DMS114 treated with DMSO at 0.1 percent for 48 hours (cell line): ENCODE measurements at regions not wholly inside any gene's neighbourhood (a gene's known extent, or its start where the extent isn't known, plus 50 kb on each side); places are given as distances from the start of the nearest gene placed in this dataset.
"Not testable (repeated sequence)": the region's sequence is repeated elsewhere in the genome, so short reads cannot be mapped to it uniquely, and the experiment has no call there.

Experiments used
- DNase-seq: peaks from one replicate; lab custom pipeline; 2025; ENCODE audit not compliant: unreplicated experiment; lab: John Stamatoyannopoulos, UW

DNA sequence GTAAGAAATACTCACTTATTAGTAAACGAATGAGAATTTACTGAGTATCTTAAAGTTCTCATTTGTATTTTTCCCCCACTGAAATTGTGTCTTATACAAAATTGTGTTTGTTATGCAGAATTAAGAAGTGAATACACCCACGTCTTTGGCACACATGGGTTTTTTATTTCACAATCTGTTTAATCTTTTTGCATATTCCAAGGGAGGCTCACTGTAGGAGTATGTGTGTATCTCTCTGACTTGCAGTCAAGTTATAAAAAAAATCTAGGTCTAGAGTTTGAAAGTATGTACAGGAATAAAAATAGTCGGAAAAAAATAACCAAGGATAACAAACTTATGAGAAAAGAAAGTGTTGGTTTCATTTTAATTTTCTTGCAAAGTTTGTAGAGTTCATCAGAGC is 255.2 kb downstream of the PDCD6IP start:
- DNase-seq = no peak

DNA sequence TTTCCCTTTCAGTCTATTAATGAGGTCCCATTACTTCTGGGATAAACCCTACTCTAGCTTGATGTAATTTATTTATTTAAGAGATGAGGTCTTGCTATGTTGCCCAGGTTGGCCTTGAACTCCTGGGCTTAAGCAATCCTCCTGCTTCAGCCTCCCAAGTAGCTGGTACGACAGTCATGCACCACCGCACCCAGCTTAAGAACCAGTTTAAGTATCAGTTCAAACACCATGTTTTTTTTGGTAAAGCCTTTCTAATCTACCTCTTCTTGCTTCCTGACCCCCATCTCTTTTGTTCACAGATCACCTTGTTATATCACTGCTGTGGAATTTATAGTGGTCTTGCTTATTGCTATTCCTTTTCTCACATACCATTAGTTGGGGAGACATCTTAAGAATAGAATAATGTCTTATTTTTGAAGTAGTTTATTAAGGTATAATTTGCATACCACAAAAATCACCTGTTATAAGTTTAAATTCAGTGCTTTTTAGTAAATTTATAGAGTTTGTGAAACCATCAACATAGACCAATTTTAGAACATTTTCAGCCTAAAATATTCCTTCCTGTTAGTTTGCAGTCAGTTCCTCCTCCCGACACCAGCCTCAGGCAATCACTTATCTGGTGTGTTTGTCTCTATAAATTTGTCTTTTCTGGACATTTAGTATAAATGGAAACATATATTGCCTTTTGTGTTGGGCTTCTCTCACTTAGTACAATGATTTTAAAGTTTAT is 257.9 kb downstream of the PDCD6IP start:
- no peak for DNase-seq

DNA sequence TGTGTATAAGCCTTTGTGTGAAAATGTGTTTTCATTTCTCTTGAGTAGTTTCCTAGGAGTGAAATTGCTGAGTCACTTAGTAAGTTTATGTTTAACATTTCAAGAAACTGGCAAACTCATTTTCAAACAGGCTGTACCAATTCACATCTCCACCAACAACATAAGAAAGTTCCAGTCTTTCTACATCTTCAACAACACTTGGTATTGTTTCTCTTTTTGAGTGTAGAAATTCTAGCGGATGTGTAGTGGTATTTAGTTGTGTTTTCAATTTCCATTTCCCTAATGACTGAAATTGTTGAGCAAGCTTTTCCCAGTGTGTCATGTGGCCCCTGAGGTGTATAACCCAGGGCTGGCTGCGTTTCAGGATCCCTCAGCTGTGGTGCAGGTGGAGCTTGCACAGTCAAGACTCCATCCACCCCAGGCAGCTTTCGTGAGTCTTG is 258.5 kb downstream of the PDCD6IP start:
- no peak for DNase-seq

DNA sequence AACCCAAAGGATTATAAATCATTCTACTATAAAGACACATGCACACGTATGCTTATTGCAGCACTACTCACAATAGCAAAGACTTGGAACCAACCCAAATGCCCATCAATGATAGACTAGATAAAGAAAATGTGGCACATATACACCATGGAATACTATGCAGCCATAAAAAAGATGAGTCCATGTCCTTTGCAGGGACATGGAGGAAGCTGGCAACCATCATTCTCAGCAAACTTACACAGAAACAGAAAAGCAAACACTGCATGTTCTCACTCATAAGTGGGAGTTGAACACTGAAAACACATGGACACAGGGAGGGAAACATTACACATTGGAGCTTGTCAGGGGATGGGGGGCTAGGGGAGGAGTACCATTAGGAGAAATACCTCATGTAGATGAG is 262.6 kb downstream of the PDCD6IP start:
- not testable (repeated sequence) for DNase-seq

DNA sequence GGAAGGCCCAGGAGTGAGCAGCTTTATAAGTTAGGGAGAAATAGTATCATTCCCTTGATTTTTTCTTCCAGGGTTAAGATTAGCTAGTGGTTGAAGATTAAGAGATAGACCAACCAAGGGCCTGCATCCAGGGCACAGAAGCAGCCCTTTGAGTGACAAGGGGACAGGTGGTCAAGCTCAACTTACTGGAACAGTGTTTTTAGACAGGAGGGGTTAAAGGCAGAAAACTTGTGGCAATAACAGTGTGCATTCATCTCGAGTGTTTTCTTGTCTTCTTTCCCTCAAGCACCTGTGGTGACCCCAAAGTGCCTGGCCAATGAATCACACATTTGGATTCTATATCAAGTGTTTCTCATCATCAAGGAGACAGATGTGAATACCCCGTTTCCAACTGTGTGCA is 267.5 kb downstream of the PDCD6IP start:
- DNase-seq = no peak

DNA sequence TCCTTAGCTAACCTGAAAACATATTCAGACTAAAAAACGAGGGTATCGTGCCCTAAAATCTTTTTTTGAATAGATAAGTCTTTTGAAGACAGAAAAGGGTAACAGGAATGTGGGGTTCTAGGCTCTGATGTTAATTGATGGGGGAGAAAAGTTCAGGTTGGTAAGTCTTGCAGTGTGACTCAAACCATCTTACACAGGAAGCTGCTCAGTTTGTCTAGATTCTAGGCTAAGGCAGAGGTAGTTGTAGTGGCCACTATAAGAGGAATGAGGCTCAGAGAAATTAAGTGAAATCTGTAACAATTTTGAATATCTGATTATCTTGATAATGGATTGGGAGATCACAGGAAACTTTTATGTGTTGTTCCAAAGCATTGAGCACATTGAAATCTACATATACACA is 267.9 kb downstream of the PDCD6IP start:
- no peak for DNase-seq

DNA sequence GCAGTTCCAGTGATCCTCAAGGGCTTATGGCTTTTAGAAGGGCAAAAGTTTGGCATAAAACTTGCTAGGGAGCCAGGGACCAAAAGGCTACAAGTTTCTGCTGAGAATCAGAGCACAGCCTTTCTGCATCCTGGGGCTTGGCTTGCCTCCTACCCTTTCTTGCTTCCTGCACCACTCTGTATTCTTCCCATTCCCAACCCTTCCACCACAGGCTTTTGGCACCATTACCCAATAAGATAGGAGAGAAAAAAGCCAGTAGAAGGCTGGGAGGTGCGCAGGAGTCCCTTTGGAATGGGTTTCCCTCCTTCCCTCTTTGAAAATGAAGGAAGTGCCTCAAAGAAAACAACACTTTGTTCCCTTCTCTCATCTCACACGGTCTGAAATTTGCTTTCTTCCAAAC is 268.6 kb downstream of the PDCD6IP start:
- DNase-seq = no peak

DNA sequence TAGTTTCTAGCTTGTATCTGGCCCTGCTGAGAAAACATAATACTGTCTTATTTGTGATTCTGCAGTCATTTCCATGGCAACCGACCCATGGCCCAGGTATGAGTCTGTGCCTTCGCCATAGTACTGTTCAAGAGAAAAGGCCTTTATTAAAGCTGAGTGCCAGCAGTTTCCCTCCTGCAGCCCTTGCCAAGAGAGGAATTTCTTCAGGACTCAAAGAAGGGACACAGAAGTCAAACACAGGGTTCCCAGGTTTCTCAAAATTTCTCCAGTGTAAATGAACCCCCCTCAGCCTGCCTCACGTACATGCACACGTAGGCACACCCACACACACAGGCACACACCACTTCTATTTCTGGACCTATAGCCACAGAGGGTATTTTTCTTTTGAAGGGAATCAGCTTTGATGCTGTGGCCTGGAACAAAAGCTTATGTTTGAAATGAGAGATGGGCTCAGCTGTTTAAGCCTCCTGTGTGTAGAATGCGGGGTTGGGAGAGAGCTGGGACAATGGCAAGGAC is 269.2 kb downstream of the PDCD6IP start:
- DNase-seq = no peak

DNA sequence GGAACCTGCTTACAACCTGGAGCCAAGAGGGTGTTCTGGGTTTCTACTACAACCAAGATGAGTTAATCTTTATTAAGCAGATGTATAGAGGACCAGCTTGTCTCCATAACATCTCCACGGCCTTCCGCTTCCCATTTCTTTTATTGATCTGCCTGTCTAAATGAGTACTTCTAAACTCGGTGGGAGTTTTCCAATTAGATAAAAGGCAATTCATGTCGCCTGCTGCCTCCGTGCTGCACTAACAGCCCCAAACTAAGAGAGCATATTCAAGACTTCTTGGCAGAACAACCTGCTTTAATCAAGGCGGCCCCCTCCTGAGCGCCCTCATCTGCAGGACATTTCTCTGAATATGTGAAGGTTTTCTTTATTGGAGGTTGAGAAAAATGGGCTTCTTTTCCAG is 270.1 kb downstream of the PDCD6IP start:
- DNase-seq = no peak

DNA sequence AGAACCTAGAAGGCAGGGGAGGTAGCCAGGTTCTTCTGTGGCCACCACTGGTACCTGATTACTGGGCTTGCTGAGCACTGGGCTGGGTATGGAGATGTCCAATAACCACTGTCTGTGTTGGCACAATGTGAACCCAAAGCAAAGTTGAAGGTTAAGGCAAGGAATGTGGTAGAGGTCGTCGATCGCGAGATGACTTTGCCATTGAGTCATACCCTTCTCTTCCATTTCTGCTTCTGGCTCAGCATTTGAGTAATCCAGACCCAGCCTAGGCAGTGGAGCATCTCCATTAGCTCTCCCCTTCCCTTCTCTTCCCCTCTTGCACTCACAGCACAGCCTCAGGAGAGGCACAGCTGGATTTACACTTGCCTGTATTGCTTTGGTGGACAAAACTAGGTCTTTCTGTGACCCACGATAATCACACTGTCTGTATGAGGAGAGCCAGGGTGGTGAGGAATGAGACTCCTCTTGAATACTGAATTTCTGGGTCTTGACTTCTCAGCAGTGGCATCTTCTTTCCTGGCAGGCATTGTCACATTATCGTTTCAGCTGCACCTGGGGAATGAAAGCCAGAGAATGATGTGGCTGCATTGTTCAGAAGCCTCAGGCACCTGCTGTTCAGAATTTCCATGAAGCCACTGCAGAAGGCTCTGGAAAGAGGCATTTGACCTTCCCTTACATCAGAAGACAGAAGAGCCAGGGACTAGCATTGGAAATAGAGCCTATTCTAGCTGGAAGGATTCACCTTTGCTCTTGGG is 272.6 kb downstream of the PDCD6IP start:
- DNase-seq = no peak

DNA sequence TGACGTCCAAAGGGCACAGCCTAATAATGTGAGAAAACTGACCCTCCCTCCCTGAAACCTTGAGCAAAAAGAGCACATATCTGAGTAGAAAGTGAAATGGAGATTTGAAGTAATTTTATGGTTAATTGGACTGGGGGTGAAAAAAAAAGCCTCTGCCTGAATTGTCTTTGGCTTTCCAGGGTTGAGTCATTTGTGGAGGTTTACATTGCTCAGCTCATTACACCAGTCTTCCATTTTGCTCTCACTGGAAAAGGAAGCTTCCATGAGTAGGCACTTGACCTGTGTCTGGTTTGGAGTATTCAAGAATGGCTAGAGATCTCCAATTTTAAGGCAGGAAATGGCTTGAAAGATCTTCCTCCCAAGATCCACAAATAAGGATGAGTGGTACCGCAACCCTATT is 273.9 kb downstream of the PDCD6IP start:
- DNase-seq = no peak

DNA sequence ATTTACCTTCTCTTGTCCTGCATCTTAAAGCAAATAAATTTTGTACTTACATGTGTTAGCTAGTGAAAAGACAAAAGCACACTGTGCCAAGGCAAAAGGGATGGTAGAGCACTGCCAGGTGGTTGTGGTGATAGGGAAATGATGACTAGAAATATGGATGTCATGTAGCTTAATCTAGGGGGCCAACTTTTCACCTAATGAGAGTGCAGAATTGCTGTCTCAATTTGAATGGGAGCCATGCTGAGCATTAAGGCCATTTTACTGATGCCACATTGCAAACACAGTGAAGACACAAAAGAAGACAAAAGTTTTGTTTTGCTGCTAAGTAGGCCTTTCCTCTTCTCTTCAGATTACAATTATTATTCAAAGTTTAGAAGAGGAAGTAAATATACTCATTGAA is 274.7 kb downstream of the PDCD6IP start:
- DNase-seq = no peak

DNA sequence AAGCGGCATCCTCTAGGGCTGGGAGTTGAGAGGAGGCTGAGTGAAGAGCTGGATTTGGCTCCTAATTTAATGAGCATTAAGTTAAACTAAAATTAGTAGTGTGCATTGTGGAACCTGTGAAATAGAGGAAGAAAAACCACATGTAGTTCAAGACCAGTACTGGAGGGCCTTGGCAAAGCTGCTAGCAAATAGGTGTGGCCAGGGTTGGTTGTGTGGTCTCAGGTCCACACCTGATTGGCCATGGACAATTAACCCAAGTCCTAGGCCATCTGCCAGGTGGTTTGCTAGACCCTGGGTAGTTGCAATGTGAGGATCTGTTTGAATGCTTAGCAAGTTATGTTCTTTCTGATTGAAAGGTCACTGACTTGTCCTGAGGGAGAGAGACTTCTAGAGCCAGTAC is 275.5 kb downstream of the PDCD6IP start:
- no peak for DNase-seq

DNA sequence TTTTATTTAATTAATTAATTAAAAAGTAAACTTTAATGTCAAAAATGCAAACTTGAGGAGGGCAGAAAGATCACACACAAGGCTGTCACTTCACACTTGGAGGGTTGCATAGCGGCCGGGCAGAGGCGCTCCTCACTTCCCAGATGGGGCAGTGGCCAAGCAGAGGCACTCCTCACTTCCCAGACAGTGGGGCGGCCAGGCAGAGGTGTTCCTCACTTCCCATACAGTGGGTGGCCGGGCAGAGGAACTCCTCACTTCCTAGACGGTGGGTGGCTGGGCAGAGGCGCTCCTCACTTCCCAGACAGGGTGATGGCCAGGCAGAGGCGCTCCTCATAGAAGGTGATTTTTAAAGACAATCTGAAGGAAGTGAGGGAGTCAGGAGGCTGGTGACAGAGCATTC is 277.5 kb downstream of the PDCD6IP start:
- DNase-seq = no peak

DNA sequence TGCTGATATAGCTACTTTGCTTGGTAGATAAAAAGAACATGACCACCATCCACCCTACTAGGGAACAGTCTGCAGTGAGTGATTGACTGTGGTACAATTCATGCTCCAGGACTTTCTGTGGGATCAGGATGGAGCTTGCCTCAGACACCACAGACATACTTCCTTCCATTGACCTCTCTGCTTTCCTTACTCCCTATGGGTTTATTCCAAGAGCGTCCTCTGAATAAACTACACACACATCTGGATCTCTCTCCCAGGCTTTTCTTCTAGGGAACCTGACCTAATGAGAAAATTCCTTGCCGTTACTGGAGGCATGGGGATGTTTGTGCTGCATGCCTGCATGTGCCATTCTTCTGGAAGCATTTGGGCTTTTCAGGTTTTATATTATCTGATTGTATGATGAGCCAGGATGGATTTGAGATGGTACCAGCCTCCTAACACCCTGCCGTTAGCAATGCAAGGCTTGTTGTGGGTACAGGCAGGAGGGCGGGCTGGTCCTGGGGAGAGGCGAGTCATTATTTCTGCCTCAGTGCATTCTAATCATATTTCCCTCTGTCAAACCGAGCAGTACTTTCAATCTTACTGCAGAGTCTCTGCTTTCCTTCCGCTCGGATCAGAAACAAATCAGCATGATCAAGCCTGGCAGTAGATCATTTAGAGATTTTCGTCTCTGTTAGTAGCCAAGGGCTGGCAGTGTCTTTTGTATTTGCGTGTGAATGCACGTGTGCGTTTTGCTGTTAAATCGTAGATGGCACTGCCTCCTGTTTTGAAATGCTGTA is 279.2 kb downstream of the PDCD6IP start:
- no peak for DNase-seq

DNA sequence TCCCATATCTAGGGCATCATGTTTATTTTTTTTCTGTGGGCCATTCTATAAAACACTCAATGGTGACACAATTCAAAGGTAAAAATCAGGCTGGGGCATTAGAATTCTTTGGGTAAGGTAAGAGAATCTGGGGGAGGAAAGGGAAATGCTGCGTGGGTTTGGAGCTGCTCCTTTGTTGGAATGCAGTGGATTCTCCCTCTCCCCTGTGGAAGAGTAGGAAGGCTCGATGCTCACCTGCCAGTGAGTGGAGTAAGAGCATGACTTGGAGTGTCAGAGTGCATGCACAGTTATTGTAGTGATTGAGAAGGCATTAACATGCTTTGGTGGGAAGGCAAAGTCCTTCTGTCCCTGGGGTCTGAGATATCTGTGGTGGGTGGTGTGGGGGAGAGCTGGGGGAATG is 280.0 kb downstream of the PDCD6IP start:
- no peak for DNase-seq

DNA sequence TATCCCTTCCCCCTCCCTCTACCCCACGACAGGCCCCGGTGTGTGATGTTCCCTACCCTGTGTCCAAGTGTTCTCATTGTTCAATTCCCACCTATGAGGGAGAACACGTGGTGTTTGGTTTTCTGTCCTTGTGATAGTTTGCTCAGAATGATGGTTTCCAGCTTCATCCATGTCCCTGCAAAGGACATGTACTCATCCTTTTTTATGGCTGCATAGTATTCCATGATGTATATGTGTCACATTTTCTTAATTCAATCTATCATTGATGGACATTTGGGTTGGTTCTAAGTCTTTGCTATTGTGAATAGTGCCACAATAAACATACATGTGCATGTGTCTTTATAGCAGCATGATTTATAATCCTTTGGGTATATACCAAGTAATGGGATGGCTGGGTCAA is 281.4 kb downstream of the PDCD6IP start:
- DNase-seq = not testable (repeated sequence)

DNA sequence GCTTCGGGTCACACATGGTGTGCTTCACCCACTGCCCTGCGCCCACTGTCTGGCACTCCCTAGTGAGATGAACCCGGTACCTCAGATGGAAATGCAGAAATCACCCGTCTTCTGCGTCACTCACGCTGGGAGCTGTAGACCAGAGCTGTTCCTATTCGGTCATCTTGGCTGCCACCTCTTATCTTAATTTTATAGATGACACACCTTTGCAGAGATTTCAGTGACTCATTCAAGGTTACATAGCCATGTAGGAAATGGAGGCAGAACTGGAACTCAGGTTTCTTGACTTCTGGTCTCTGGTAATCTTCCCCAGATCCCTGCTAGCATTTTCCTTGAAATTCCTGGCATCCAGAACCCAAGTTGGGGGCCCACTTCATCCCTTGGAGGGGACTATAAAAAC is 291.9 kb downstream of the PDCD6IP start:
- DNase-seq = not testable (repeated sequence)

DNA sequence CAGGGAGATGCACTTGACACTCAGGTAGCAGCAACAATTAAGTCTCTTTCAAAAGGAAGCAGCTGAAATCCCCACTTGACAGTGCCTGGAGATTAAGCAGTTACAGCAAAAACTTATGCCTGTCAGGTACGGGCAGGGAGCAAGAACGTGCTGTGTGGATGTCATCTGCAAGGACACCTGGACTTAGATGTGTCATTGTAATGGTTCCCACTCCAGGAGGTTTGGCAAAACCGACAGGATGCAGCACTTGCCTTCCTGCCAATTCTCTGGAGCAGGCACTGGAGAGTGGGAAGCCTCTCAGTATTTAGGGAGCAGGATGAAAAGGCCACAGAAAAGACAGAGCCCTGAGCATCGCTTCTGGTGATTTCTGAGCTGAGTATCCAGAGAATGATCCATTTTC is 292.4 kb downstream of the PDCD6IP start:
- DNase-seq = no peak

DNA sequence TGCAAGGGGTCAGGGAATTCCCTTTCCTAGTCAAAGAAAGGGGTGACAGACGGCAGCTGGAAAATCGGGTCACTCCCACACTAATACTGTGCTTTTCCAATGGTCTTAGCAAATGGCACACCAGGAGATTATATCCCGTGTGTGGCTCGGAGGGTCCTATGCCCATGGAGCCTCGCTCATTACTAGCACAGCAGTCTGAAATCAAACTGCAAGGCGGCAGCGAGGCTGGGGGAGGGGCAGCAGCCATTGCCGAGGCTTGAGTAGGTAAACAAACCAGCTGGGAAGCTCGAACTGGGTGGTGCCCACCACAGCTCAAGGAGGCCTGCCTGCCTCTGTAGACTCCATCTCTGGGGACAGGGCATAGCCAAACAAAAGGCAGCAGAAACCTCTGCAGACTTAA is 295.9 kb downstream of the PDCD6IP start:
- DNase-seq = not testable (repeated sequence)

DNA sequence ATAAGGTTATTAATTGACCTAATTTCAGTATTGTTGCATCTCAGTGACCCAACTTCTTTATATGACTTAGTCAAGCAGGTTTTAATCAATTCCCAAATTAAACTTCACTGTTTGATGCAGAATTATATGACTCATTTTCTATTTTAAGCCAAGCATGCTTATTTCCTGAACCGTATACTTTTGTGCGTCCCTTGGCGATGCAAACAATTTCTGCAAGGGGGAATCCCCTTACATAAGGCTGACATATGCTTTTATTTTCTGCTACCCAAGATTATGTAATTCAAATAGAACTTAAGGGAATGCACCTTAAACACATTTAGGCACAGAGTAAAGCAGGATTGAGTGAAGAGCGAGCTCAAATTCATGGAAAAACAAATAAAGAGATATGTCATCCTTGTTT is 303.9 kb downstream of the PDCD6IP start:
- no peak for DNase-seq

DNA sequence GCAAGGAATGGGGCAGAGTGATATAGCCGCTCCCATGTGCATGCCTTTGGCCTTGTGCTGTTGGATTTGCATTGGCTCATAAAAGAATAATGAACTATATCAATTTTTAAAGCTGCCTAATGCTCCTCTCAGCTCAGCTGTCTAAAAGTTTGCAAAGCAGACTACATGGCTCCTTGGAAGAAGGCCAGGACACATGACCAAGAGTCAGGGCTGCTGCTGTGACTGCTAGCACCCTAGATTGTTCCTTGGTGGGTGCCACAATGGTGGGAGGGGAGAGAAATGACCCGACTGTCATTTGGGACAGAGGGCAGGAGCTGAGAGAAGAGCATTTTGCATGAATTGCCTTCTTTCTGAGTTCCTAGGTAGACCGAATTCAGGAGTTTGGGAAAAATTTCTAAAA is 307.9 kb downstream of the PDCD6IP start:
- no peak for DNase-seq
